GM12878 (cell line): ENCODE measurements at regions not wholly inside any gene's neighbourhood (a gene's known extent, or its start where the extent isn't known, plus 50 kb on each side); places are given as distances from the start of the nearest gene placed in this dataset.

Experiments used
- ATAC-seq: fragments of 200-7000 bp; cut with Tn5 transposase; 3 replicates; pipeline ENCODE4 v1.9.1; 2020; ENCODE audit warnings: mild to moderate bottlenecking, moderate library complexity
- BruUV-seq: library from RNA; stranded (reverse); fragments of 400-500 nt; replicated peaks from 2 replicates; lab custom pipeline; 2021; lab: Mats Ljungman, UMichigan
- CTCF ChIA-PET: fragments of 300-600 bp; sonication (Branson Sonifier 250); formaldehyde crosslinking; extraction: SDS; loops from one replicate; lab custom pipeline; 2021; ENCODE audit warnings: inconsistent platforms; lab: Yijun Ruan, JAX
- POLR2A ChIA-PET: fragments of 350-600 bp; formaldehyde crosslinking; extraction: SDS; loops from one replicate; lab custom pipeline; 2021; ENCODE audit warnings: inconsistent platforms; lab: Charles Lee
- RAD21 ChIA-PET: fragments of 300-600 bp; sonication (Branson Sonifier 250); formaldehyde crosslinking; loops from one replicate; lab custom pipeline; 2023; ENCODE audit warnings: antibody characterized with exemption; ENCODE audit not compliant: unreplicated experiment; lab: Charles Lee
- SMC1A ChIA-PET: fragments of 300-600 bp; sonication (Branson Sonifier 250); formaldehyde crosslinking; loops from one replicate; lab custom pipeline; 2023; ENCODE audit not compliant: unreplicated experiment, uncharacterized antibody; lab: Charles Lee
- DNase-seq: peaks from one replicate; pipeline ENCODE4 v3.0.0-alpha.2; 2011; ENCODE audit warnings: low read depth, low spot score
- FAIRE-seq: peaks from 3 replicates; lab custom pipeline; 2011; peaks lifted over from hg19 to GRCh38; lab: Jason Lieb, UNC
- H2AFZ ChIP-seq: 2 replicates; pipeline ENCODE4 v1.6.0; 2011; ENCODE audit warnings: low read depth, low read length, control low read depth; ENCODE audit not compliant: control insufficient read depth
- H3K27ac ChIP-seq: 2 replicates; pipeline ENCODE4 v1.5.1; 2011; ENCODE audit warnings: control low read depth; ENCODE audit not compliant: control insufficient read depth, insufficient read depth
- H3K27me3 ChIP-seq, 2 experiments: replicated peaks in 1 of 2; 2 replicates each; pipeline versions ENCODE4 v1.6.0 to v1.6.1; 2011; ENCODE audit warnings: low read length in 1 of 2; ENCODE audit not compliant: control insufficient read depth in 2 of 2, insufficient read depth in 2 of 2
- H3K36me3 ChIP-seq, 2 experiments: 2 replicates each; pipeline ENCODE4 v1.5.1; 2011; ENCODE audit warnings: low read length in 1 of 2; ENCODE audit not compliant: control insufficient read depth in 2 of 2, insufficient read depth in 2 of 2
- H3K4me1 ChIP-seq: 2 replicates; pipeline ENCODE4 v1.6.1; 2011; ENCODE audit warnings: mild to moderate bottlenecking, low read length, moderate library complexity, mixed read lengths; ENCODE audit not compliant: control insufficient read depth, insufficient read depth
- H3K4me2 ChIP-seq: 2 replicates; pipeline ENCODE4 v1.6.0; 2011; ENCODE audit warnings: control low read depth; ENCODE audit not compliant: control insufficient read depth, insufficient read depth
- H3K4me3 ChIP-seq: fragments of 200-600 bp; sonication (generic); 2 replicates; pipeline ENCODE4 v1.5.1; 2016
- H3K79me2 ChIP-seq: 2 replicates; pipeline ENCODE4 v1.6.0; 2011; ENCODE audit warnings: low read length; ENCODE audit not compliant: control insufficient read depth, insufficient read depth
- H3K9ac ChIP-seq: 2 replicates; pipeline ENCODE4 v1.8.0; 2011; ENCODE audit warnings: low read length, control low read depth, mixed read lengths; ENCODE audit not compliant: control insufficient read depth, insufficient read depth
- H3K9me3 ChIP-seq: replicated peaks from 3 replicates; pipeline ENCODE4 v1.5.1; 2011; ENCODE audit warnings: mild to moderate bottlenecking, low read length; ENCODE audit not compliant: control insufficient read depth, insufficient read depth
- H4K20me1 ChIP-seq: 2 replicates; pipeline ENCODE4 v1.6.0; 2011; ENCODE audit not compliant: control insufficient read depth, insufficient read depth
- CEBPB ChIP-seq, 2 experiments: fragments of 150-350 bp in 1 of 2; IDR thresholded peaks; 2 replicates each; pipeline ENCODE4 v1.6.1; 2012 to 2014; ENCODE audit warnings: low read depth in 2 of 2, low read length in 2 of 2, borderline replicate concordance in 1 of 2, inconsistent platforms in 1 of 2
- EP300 ChIP-seq, 2 experiments: fragments of 150-350 bp in 1 of 2; IDR thresholded peaks; 2 replicates each; pipeline ENCODE4 v1.6.1; 2011 to 2012; ENCODE audit warnings: low read depth in 2 of 2, low read length in 2 of 2, borderline replicate concordance in 1 of 2, improper control_type of control experiment in 1 of 2, inconsistent platforms in 1 of 2; ENCODE audit not compliant: control insufficient read depth in 1 of 2
- FOXK2 ChIP-seq: fragments of 450-650 bp; IDR thresholded peaks from 2 replicates; pipeline ENCODE4 v1.6.1; 2017; ENCODE audit warnings: mild to moderate bottlenecking, moderate library complexity
- HDAC6 ChIP-seq: fragments of 200-600 bp; sonication (generic); IDR thresholded peaks from one replicate; pipeline ENCODE4 v1.8.0; 2017; ENCODE audit warnings: antibody characterized with exemption; ENCODE audit not compliant: unreplicated experiment
- KAT2A ChIP-seq: conservative IDR thresholded peaks from 2 replicates; pipeline ENCODE4 v1.6.1; 2011; ENCODE audit warnings: low read depth, low read length; ENCODE audit not compliant: control insufficient read depth
- MAX ChIP-seq: IDR thresholded peaks from 2 replicates; pipeline ENCODE4 v1.6.1; 2012; ENCODE audit warnings: low read depth, low read length, improper control_type of control experiment
- MTA2 ChIP-seq: fragments of 450-650 bp; IDR thresholded peaks from 2 replicates; pipeline ENCODE4 v1.6.1; 2016; ENCODE audit warnings: low read depth, mild to moderate bottlenecking, moderate library complexity
- NR2C1 ChIP-seq: fragments of 450-650 bp; IDR thresholded peaks from 2 replicates; pipeline ENCODE4 v1.6.1; 2017; ENCODE audit warnings: antibody characterized with exemption, mild to moderate bottlenecking, moderate library complexity
- RBBP5 ChIP-seq: fragments of 200-600 bp; sonication (generic); conservative IDR thresholded peaks from 2 replicates; pipeline ENCODE4 v1.6.1; 2016
- STAT3 ChIP-seq: IDR thresholded peaks from 2 replicates; pipeline ENCODE4 v1.6.1; 2011; ENCODE audit warnings: low read depth, low read length, improper control_type of control experiment
- ZBTB11 ChIP-seq: fragments of 450-650 bp; formaldehyde crosslinking; IDR thresholded peaks from 2 replicates; pipeline ENCODE4 v1.5.0; 2022; ENCODE audit warnings: mild to moderate bottlenecking, missing genetic modification characterization
- WGBS: methylation state at CpG from one replicate; pipeline ENCODE4 v1.1.6; 2016; ENCODE audit warnings: low lambda C conversion rate; ENCODE audit not compliant: insufficient replicate concordance, insufficient coverage; ENCODE audit errors: missing lambda C conversion rate; 5-methylcytosine and 5-hydroxymethylcytosine counted together
- in situ Hi-C: fragments of 300-500 bp; cut with MboI; formaldehyde crosslinking; loops from 9 replicates; pipeline ENCODE4 v1.14.3; 2018; ENCODE audit warnings: mixed read lengths
- intact Hi-C: fragments of 100-400 bp; cut with micrococcal nuclease; formaldehyde crosslinking; loops from one replicate; pipeline ENCODE4 v1.14.2; 2022; ENCODE audit not compliant: unreplicated experiment

GRCh38 chr2:144715992-144716391, 196.1 kb upstream of the ZEB2 start:
- TF ChIP-seq RBBP5 (no peak), NR2C1 (no peak), EP300 (IDR thresholded peaks at IDR 0.05; ENCODE audit: borderline replicate concordance in 1 of 2, control insufficient read depth in 1 of 2, low read depth in 2 of 2, low read length in 2 of 2) (no peak), KAT2A (no peak), MAX (no peak), STAT3 (no peak), FOXK2 (no peak)
- Histone ChIP-seq H3K4me3 (no peak overlapping the region), H3K79me2 (no peaks in the 10 kb centered on the region), H3K9me3 (no peaks in the 10 kb centered on the region), H2AFZ (no peak overlapping the region), H3K4me2 (no peak overlapping the region), H4K20me1 (no peaks in the 10 kb centered on the region), H3K27ac (no peak overlapping the region), H3K4me1 (no peaks in the 10 kb centered on the region), H3K9ac (no peak overlapping the region), H3K36me3 (no peaks in the 10 kb centered on the region), H3K27me3 (no peaks in the 10 kb centered on the region)
- ATAC-seq (no peak), FAIRE-seq (no peak), DNase-seq (no peak)
- ChIA-PET RAD21 (no interaction called here), CTCF (interaction anchor here (0.7 kb wide), 1 partner anchor 441 kb away, joined by 3 read pairs; no protein-coding TSS in a partner anchor), SMC1A (interaction anchor here (1.0 kb wide), 1 partner anchor 11 kb away, joined by 3 read pairs; no protein-coding TSS in a partner anchor), POLR2A (interaction anchor here (0.5 kb wide), 1 partner anchor 715 kb away, joined by 5 read pairs; no protein-coding TSS in a partner anchor)
- no TSS peak for BruUV-seq
- intact Hi-C loops, result no loop called here
- in situ Hi-C loops, result no loop called here
- WGBS, result 33% methylated on average over 3 of the region's 3 CpGs

GRCh38 chr2:144713410-144713809, 193.5 kb upstream of the ZEB2 start:
- H3K4me1 ChIP-seq, result no peaks in the 10 kb centered on the region
- TF ChIP-seq CEBPB (IDR thresholded peaks at IDR 0.05; ENCODE audit: borderline replicate concordance in 1 of 2, low read depth in 2 of 2, low read length in 2 of 2), result no peak
- TF ChIP-seq ZBTB11 (CRISPR knock-in tag), result no peak
- TF ChIP-seq MTA2, result no peak
- TF ChIP-seq HDAC6, result no peak
- in situ Hi-C loops (no loop called here), intact Hi-C loops (no loop called here)
- ATAC-seq, result no peak
- FAIRE-seq, result no peak
- BruUV-seq, result no TSS peak
- WGBS, result 84% methylated on average over 1 of the region's 1 CpG
- no peak overlapping the region for H3K4me3 ChIP-seq
- DNase-seq, result no peak
- H3K79me2 ChIP-seq, result no peaks in the 10 kb centered on the region
- H4K20me1 ChIP-seq, result no peaks in the 10 kb centered on the region
- RAD21 ChIA-PET, result no interaction called here
- CTCF ChIA-PET, result no interaction called here
- H3K9me3 ChIP-seq, result no peaks in the 10 kb centered on the region
- H3K27ac ChIP-seq, result no peak overlapping the region
- SMC1A ChIA-PET, result no interaction called here
- H2AFZ ChIP-seq, result no peak overlapping the region
- no peak overlapping the region for H3K9ac ChIP-seq
- POLR2A ChIA-PET, result no interaction called here
- no peaks in the 10 kb centered on the region for H3K36me3 ChIP-seq
- H3K4me2 ChIP-seq, result no peak overlapping the region
- H3K27me3 ChIP-seq, result no peaks in the 10 kb centered on the region
